ENCODE measurements at regions not wholly inside any gene's neighbourhood (a gene's known extent, or its start where the extent isn't known, plus 50 kb on each side); places are given as distances from the start of the nearest gene placed in this dataset.

- TF ChIP-seq SAP30 (IDR thresholded peaks at IDR 0.05; ENCODE audit: insufficient read depth, insufficient replicate concordance, low read length): no peak
- TF ChIP-seq E2F6 (IDR thresholded peaks at IDR 0.05): no peak
- TF ChIP-seq SRF (IDR thresholded peaks at IDR 0.05; ENCODE audit: low read depth, low read length): no peak
- TF ChIP-seq CHD2 (IDR thresholded peaks at IDR 0.05; ENCODE audit: low read length): no peak
- no peak for TF ChIP-seq JUN (IDR thresholded peaks at IDR 0.05; ENCODE audit: low read depth, low read length)
- TF ChIP-seq KDM4A (IDR thresholded peaks at IDR 0.05; ENCODE audit: low read depth, low read length, severe bottlenecking): no peak
- TF ChIP-seq RNF2 (IDR thresholded peaks at IDR 0.05; ENCODE audit: borderline replicate concordance, low read depth, low read length, missing control alignments, poor library complexity, severe bottlenecking): no peak
These were observed 232.3 kb downstream of the SNRPN start (continued) for GRCh38 chr15:25186906-25187645.
